Left kidney (tissue), 1 donor: ENCODE measurements at regions not wholly inside any gene's neighbourhood (a gene's known extent, or its start where the extent isn't known, plus 50 kb on each side); places are given as distances from the start of the nearest gene placed in this dataset.

Experiments used
- DNase-seq: peaks from one replicate; pipeline ENCODE4 v3.0.0-alpha.2; 2013

DNA sequence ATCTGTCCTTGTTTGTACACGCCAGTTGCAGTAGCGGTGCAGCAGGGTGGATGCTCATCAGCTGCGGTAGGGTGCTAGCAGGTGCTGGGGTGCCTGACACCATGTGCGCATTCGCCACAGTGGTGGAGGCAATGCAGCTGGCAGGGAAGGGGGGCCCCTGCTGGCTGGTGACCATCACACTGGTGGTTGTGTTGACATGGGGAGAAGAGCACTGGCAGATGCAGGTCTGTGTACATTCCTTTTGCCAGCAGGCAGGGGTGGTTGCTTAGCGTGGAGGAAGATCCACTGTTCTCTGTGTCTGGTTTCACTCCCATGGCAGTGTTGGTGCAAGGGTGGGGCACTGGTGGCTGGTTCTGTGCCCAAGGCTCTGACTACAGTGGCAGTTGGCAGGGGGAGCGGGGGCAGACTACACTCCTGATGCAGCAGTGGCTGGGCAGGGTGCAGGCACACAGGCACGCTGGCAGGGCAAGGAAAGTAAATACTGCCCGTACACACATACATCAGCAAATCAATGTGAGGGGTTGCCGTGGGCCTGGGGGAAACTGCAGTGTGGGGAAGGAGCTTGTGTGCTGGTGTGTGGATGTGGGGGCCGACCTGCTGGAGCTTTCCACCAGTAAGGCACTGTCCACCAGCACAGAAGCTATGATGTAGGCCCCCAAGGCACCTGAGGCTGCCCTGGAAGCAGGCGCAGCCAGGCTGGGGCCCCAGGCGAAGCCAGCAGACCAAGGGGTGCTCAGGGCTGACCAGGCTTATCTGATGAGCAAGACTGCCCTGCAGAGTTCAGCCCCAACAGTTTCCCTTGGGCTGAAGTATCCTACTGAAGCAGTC lies 87.2 kb upstream of the UNC5B start:
- DNase-seq: no peak

DNA sequence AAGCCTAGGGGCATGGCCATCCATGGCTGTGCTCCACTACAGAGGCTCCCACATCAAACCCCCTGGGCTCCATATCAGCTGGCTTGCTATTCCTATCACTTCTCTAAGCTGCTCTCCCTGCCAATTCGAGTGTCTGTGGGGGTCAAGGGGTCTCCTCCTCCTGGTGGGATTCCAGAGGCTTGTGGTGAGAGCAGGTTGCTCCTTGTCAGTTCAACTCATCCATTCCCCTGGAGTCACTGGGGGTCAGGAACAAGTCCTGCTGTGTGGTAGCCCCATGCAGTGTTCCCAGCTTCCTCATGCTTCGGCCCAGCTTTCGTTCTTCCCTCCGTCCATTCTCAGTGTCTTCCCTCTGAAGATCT lies 86.6 kb upstream of the UNC5B start:
- no peak for DNase-seq

DNA sequence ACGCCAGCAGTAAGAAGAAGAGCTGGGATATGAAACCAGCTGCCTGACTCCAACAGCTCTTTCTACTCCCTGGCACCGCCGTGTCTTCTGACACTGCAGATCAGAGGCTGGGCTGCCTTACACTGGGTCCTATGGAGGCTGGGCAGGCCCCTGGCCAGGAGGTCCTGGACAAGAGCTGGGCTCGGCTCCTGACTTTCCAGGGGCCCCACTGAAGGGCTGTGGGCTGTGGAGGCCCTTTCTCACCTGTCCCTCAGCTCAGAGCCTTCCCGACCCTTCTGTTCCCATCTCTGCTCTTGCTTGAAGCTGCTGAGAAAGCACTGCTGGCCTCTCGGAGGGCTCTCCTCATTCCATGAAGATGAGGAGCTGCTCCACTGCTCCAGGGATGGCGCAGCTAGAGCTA lies 85.9 kb upstream of the UNC5B start:
- no peak for DNase-seq

DNA sequence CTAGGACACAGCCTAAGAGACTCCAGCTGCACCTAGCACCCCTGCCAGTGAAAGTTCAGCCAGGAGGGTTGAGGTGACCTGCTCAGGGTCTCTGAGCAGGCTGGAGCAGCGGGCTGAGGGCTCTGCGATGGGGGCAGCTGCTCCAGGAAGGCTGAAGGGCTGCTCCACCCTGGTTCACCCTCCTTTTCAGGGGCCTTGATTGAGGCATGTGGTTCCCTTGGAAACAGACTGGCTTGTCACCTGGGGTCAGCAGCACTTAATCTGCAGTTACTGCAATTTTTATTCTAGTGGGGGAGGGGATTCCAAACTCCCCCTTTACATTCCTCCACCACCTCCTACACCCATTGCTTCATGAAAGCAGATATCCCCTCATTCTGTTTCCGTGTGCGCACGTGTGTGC lies 85.3 kb upstream of the UNC5B start:
- peak; percentile 68 for DNase-seq

DNA sequence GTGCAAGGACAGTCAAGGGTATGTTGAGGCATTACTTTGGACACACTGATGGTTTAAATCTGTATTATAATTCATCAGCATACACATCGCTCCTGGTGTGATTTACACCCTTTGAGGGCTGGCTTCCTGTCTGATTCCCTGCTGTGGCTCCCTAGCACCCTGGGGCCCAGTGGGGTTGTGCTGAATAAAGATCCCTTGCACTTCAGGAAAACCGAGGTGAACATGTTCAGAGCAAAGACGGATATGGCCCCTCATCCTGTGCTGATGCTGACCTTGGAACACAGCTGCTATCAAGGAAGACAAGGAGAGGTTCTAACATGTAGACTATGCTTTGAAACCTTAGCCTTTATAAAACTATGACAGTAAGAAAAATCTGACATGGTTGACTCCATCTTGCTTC lies 84.6 kb upstream of the UNC5B start:
- DNase-seq: no peak

DNA sequence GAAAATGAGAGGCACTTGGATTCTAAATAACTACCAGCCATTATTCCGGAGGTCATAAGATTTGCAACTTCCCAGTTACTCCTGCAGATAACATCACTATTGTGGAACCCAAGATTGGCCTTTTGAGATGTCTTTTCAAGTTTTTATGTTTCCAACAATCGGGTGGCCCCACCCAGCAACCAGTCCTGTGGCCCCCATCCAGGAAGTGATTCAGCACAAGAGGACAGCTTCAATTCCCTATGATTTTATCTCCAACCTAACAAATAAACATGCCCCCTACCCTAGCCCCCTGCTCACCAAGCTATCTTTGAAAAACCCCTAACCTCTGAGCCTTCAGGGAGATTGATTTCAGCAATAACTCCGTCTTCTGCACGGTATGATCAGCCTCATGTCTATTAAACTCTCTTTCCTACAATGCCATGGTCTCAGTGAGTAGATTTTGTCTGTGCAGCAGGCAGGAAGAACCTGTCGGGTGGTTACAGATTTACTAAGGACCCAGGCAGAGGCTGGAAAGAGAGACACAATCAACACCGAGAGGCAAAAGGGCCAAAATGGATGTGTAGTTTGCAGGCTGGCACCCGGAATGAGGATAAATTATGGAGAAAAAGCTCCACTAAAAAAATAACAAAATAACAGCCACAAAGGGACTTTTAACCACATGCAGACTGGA lies 83.9 kb upstream of the UNC5B start:
- DNase-seq: no peak

DNA sequence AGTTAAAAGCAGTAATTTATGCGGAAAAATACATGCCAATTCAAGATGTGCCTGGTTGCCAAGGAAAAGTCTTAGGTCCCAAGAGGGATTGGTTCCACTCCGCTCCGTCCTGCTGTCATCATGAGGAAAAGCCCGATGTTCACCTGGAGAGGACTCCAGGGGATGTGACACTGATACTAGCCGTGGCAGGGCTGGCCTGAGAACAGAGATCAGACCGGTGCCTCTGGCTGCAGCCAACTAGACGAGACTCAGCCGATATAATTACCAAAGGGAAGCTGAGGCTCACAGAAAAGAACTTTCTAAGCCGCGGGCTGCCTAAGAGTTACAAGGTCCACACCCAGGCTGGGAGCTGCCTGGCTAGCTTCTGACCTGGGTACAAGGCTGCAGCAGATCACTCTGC lies 81.3 kb upstream of the UNC5B start:
- no peak for DNase-seq

DNA sequence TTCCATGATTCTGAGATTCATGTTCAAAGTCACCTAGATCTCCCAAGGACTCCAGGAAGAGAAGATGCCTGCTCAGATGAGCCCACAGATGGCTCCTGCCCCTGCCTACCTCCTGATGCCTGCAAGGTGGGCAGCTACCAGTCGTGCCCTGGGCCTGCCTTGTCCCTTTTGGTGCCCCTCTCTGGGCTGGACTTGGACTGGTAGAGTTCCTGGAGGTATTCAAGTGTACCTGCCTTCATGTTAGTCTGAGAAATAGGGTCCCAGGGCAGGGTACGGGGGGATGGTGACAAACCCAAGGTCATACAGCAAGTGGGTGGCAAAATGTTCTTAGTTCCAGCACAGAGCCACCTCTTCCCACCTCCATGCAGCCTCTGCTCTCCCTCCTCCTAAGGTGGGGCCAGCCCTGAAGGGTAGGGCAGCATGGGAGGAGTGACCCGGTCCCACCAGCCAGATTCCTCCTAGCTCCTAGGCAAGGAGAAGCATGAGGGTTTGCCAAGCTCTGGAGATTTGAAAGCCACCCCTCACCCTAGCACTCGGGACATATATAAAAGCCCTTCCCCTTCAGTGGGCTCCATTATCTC lies 80.8 kb upstream of the UNC5B start:
- DNase-seq: no peak

DNA sequence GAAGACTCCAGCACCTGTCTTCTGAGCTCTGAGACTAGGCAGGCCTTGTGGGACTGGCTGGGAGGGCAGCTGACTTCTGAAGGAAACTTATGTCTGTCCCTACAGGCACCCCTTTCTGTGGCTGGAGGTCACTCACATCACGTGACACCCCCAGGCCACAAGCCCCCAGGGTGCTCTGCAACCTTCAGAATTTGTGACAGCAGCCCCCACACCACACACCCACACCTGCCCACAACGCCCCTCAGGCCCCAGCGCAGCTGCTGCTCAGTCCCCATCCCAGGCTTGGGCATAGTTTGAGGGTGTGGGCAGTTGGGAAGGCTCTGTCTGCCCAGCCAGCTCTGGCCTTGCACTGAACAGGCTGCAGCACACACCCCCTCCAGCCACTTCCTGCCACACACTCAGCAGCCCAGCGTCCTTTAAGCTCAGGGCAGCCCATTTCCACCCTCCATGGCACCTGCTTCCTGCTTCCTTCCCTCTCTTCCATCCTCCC lies 80.0 kb upstream of the UNC5B start:
- DNase-seq: no peak

DNA sequence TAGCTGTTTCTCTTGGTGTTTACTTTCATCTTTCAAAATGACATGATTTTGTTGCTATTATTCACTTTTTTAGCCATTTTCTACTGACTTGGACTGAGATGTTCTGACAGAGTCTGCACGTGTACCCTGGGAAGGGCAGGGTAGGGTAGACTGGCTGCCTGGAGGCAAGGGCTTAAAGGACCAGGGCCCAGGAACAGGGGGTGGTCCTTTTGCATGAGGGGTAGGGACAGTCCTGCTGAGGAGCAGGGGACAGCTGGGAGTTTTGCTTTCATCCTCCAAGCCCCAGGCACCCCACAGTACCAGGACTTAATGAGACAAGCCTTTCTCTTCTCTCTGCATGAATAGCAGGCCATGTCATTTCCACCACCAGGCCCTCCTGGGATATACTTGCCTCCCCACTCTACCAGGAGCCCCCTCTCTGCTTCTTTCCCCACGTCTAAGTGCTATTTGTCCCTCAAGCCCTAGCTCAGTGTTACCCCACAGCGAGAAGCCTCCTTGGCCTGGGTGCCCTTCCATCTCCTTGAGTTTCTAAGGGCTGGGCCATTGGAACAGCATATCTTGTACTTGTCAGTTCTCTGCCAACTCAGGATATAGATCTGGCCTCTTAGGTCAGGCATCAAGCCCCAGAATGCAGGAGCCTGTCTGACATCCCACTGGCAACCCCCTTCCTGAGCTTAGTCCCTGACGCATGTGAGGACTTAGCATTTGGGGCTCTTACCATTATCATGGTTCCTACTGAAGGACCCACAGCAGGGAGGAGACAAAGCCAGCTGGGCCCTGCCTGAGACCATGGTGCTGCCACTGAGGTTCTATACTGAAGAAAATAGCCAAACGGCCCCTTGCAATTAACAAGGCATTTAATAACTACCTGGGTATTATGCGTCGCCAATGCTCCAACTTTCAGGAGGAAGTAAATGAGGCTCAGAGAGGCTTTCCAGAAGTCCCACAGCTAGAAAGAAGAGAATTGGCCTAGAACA lies 78.4 kb upstream of the UNC5B start:
- no peak for DNase-seq

DNA sequence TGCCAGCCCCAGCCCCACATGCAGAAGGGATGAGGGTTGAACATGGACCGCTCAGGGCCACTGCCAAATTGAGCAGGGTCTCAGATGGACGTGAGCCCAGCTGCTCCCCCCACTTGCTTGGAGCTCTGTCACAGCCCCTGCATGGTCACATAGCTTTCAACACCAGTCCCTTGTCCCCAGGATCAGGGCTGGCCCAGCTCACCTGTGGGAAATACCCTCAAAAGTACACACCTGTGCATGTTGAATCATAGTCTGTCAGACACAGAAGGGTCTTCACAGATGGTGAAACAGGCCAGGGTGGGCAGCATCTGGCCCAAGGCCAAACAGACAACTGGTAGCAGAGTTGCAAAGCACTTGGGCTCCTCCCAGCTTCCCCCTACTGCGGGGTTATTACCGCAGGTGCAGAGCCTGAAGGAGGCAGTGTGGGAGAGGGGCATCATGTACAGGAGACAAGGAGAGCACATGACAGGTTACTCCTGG lies 77.6 kb upstream of the UNC5B start:
- DNase-seq: no peak

DNA sequence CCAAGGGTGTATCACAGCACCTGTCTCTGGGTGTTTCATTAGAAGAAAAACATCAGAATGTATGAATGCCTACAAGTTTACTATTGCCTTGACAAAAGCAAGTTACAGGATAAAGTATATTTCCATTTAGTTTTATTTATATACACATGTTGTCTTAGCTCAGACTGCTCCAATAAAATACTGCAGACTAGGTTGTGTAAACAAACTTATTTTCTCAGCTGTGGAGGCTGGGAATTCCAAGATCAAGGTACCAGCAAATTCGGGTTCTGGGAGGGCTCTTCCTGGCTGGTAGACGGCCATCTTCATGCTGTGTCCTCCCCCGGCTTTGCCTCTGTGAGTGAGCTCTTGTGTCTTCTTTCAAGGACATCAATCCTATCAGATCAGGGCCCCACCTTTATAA lies 77.1 kb upstream of the UNC5B start:
- DNase-seq: no peak

DNA sequence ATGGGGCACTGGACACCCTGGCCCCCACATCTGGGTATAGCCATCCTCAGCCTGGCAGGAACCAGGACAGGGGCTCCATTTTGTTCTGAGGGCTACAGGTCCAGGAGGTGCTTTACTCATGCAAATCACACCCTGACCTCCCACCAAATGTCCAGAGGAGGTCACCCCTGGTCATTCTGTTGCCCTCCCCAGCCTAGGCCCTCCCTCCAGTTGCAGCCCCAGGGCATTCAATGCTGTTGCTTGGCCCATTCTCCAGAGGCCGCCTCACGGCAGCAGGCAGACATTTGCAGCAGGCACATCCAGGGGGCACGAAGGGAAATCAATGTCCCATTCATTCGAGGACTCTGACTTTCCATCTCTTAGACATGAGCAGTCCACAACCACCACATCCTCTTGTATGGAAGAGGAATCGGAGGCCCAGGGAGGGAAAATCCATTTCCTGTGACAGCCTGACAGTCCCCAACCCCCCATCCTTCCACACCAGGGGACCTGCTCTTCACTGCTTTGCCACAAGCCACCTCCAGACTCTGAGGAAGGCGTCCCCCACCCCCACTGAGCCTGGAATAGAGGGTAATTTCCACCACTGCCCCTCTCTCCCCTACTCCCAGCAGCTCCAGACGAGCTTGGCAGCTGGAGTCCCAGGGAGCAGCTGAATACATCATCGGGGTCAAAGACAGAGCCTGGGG lies 76.2 kb upstream of the UNC5B start:
- no peak for DNase-seq

DNA sequence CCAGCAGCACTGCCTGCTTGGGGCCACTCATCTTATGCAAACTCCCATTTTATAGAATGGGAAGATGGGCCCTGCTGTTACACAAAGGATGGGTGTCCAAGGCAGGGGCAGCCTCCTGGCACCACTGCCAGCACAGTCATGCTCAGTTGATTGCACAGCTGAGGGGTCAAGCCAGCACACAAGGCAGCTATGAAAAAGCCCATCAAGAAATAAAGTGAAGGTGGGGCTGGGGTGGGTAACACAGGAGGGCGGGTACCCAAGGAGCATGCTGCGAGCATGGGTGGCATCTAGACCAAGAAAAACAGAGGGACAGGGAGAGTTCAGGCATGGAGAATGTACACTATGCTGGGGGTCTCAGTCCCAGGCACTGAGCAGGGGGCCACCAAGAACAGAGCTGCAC lies 74.7 kb upstream of the UNC5B start:
- no peak for DNase-seq

DNA sequence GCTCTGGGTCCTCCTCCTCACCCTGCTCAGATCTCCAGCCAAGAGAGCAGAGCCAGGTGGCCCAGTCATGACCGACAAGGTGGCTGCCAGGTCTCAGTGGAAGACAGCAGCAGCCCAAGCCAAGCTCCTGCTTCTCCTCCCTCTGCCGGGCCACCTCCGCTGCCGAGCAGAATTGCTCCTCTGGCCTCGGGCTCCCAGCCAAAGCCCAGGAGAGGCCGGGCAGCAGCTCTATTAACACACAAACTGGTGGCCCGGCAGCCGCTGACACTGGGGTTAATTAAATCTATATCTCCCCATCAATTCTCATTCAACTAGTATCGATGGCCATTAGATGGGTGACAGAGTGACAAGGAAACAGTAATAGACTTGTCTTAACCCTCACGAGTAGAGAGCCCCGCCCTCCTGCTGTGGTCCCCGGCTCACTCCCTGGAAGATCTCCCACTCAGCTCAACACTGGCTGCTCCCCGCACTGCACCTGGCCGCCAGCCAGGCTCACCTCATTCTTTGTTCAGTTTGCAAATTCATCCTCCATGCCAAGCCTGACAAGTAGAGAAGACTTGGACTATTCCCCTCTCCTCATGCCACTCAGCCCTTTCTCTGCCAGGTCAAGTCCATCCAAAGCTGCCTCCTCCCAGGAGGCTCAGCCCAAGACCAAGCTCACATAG lies 74.1 kb upstream of the UNC5B start:
- no peak for DNase-seq

DNA sequence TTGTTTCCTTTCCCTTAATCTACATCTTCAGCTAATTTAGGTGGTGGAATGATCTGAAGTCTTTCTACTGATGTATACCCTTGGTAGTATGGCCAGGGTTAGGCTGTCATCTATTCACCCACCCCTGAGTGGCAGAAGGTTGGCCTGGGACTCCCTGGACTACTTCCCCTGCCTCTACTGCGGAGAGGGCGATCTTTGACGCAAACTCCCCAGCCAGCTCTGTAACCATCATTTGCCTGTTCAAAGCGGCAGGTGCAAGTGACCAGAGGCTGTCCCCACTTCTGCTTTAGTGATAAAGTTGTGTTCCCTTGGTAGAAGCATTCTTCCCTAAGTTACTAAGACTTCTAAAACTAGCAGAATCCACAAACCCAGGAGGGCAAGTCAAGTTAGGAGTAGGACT lies 70.8 kb upstream of the UNC5B start:
- no peak for DNase-seq

DNA sequence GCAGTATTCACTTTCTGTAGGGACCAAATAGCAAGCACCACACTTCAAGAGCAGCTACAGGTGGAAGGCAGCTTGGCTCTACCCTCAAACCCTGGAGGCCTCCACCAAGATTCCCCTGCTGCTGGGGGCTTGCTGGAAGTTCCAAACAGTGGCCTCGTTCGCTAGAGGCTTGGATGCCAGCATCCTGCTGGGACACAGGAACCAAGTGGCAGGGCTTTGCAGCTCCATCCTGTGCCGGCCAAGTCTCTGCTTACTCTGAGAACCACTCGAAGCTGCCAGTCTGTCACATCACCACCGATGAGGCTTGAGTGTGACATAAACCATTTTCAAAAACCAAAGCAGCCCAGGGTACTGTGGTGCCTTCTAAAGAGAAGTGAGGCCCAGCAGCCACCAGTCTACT lies 69.2 kb upstream of the UNC5B start:
- DNase-seq: no peak

DNA sequence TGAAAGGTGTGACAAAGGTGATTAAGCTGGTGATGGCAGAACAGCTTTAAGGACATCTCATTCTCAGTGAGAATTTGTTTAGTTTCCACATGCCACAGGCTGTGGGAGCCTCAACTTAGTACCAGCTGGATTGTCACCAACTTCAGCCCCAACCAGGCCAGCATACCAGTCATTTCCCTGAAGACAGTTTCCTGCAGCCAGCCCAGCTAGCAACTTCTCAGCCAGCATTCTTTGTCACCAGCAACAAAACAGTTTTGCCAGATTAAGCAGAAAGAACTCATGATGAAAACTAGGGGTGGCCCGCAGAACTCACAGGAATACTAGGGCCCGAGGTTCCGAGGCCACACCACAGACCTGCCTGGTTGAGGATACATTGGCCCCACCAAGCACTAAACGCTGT lies 68.8 kb upstream of the UNC5B start:
- DNase-seq: no peak

DNA sequence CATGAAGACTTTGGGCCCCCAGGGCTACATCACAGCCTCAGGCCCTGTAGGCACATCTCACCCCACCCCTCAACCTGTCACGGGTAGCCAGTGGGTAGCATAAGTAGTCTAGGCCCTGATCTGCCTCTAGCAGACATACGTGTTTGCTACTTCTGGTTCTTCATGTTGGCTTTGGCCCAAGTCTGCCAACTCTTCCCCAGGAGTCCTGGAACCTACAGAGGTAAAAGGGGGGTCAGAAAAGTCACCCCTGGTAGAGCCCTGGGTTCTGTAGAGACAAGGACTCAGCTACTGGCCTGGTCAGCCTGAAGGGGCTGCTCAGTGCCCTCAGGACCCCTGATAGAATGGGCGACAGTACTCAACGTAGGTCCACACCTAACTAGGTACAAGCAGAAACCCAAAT lies 67.5 kb upstream of the UNC5B start:
- DNase-seq: no peak

DNA sequence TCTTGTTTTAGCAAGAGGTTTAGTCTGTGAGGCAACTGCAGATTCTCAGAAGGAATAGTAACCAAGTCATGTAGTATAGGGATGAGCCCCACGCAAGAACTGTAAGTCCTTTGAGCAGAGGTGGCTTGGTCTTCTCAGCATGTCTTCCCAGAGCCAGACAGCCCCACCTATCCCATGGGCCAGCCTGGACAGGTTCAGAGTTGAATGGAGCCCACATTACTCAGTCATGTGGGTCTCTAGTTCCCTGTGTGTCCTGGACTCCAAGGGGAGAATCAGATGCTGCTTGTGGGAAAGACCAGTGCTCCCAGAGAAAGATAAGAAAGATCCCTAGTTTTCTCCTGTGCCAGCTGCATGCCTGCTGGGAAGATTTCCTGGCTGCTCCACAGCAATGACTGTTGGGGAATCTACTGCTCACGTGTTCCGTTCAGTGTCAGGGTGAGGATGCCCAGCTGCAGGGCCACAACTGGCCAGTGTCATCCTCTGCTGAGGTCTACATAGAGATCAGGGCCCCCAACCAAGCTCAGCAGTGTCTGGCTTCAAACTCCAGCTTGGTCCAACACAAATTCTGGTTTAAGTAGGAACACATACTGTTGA lies 66.9 kb upstream of the UNC5B start:
- DNase-seq: no peak

DNA sequence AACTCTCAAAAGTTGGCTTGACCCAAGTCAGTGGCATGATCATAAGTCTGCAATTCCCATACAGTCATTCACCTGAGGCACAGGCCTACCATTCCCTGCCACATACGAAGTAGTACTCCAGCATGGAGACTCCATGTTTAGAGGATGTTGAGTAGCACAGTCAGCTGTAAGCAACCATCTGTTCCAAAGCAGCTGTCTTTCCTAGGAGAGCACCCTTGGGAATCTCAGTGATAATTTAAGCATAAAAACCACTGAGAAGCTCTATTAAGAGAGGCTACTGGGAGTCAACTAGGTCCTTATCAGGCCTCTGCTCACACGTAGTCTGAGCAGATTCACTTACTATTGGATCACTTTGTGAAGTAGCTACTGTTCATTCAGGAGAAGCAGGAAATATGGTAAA lies 61.6 kb upstream of the UNC5B start:
- no peak for DNase-seq
